Left lung (tissue), 4 donors: ENCODE measurements at regions not wholly inside any gene's neighbourhood (a gene's known extent, or its start where the extent isn't known, plus 50 kb on each side); places are given as distances from the start of the nearest gene placed in this dataset.

Experiments
- ATAC-seq: fragments of 200-7000 bp; cut with Tn5 transposase; one replicate; pipeline ENCODE4 v1.9.1; 2020; ENCODE audit warnings: moderate library complexity
- DNase-seq, 4 donors: peaks; one replicate each; pipeline ENCODE4 v3.0.0-alpha.2; 2013 to 2020
- H3K27ac ChIP-seq, 2 donors: fragments of 200-600 bp; sonication (generic) in 1 of 2; one replicate each; pipeline versions ENCODE4 v1.5.0 to v1.8.0; 2020 to 2021
- H3K27me3 ChIP-seq, 2 donors: fragments of 200-600 bp; sonication (generic) in 1 of 2; one replicate each; pipeline versions ENCODE4 v1.5.0 to v1.8.0; 2020 to 2021
- H3K36me3 ChIP-seq, 2 donors: fragments of 200-600 bp; sonication (generic) in 1 of 2; one replicate each; pipeline versions ENCODE4 v1.5.0 to v1.8.0; 2020 to 2021
- H3K4me1 ChIP-seq, 2 donors: fragments of 200-600 bp; one replicate each; pipeline ENCODE4 v1.8.0; 2021
- H3K4me3 ChIP-seq, 2 donors: fragments of 200-600 bp; sonication (generic) in 1 of 2; one replicate each; pipeline versions ENCODE4 v1.5.0 to v1.8.0; 2020 to 2021; ENCODE audit warnings: mild to moderate bottlenecking in 1 of 2
- H3K9me3 ChIP-seq, 2 donors: fragments of 200-600 bp; sonication (generic) in 1 of 2; one replicate each; pipeline versions ENCODE4 v1.5.0 to v1.8.0; 2020 to 2021
- CTCF ChIP-seq, 2 donors: fragments of 200-600 bp; sonication (generic) in 1 of 2; IDR thresholded peaks; one replicate each; pipeline versions ENCODE4 v1.5.0 to v1.8.0; 2021; ENCODE audit warnings: antibody characterized with exemption in 2 of 2
- intact Hi-C, 2 donors: fragments of 100-400 bp; cut with DNase I; formaldehyde crosslinking; loops; one replicate each; pipeline versions ENCODE4 v1.11.2 to v1.14.2; 2022
- donor health status: DM: no; HTN: yes; CAD: no.
- donor health status: DM: no; HTN: no; CAD: no.

GRCh38 chr13:44770951-44771350 is 194.8 kb upstream of the TSC22D1 start:
- peaks cover 0 to 2% of the 10 kb centered on the region in 2 donors for H3K9me3 ChIP-seq
- H3K27me3 ChIP-seq = no peaks in the 10 kb centered on the region
- DNase-seq (no peak), ATAC-seq (no peak)
- TF ChIP-seq CTCF (IDR thresholded peaks at IDR 0.05) = no peak
- no peak overlapping the region for H3K27ac ChIP-seq
- intact Hi-C loops = no loop called here
- peaks cover 0 to 7% of the 10 kb centered on the region in 2 donors for H3K4me1 ChIP-seq
- no peak overlapping the region for H3K4me3 ChIP-seq
- no peaks in the 10 kb centered on the region for H3K36me3 ChIP-seq

GRCh38 chr13:44769686-44770085 is 193.6 kb upstream of the TSC22D1 start:
- intact Hi-C loops = no loop called here
- Histone ChIP-seq H3K27me3 (no peaks in the 10 kb centered on the region), H3K36me3 (no peaks in the 10 kb centered on the region), H3K27ac (peak overlapping the region in 1 of 2 donors; percentile 21), H3K4me1 (peaks cover 0 to 7% of the 10 kb centered on the region in 2 donors), H3K9me3 (no peaks in the 10 kb centered on the region), H3K4me3 (no peak overlapping the region)
- ATAC-seq (peak; percentile 14), DNase-seq (no peak)
- no peak for TF ChIP-seq CTCF (IDR thresholded peaks at IDR 0.05)

- H3K9me3 ChIP-seq = no peaks in the 10 kb centered on the region
- peak overlapping the region in 1 of 2 donors; percentile 21 for H3K27ac ChIP-seq
- intact Hi-C loops = no loop called here
- H3K4me1 ChIP-seq = peaks cover 0 to 7% of the 10 kb centered on the region in 2 donors
- TF ChIP-seq CTCF (IDR thresholded peaks at IDR 0.05) = no peak
- ATAC-seq (peak; percentile 45), DNase-seq (no peak)
- no peaks in the 10 kb centered on the region for H3K36me3 ChIP-seq
- H3K27me3 ChIP-seq = no peaks in the 10 kb centered on the region
- no peak overlapping the region for H3K4me3 ChIP-seq
Observed at GRCh38 chr13:44768775-44769581, 192.8 kb upstream of the TSC22D1 start.

GRCh38 chr13:44768239-44768638 is 192.1 kb upstream of the TSC22D1 start:
- Histone ChIP-seq H3K27me3 (no peaks in the 10 kb centered on the region), H3K36me3 (no peaks in the 10 kb centered on the region), H3K4me1 (peaks cover 0 to 7% of the 10 kb centered on the region in 2 donors), H3K4me3 (no peak overlapping the region), H3K9me3 (no peaks in the 10 kb centered on the region), H3K27ac (no peak overlapping the region)
- ATAC-seq = no peak
- intact Hi-C loops = no loop called here
- DNase-seq = no peak
- no peak for TF ChIP-seq CTCF (IDR thresholded peaks at IDR 0.05)

GRCh38 chr13:44765001-44765471 is 188.9 kb upstream of the TSC22D1 start:
- no peak for DNase-seq
- intact Hi-C loops = no loop called here
- Histone ChIP-seq H3K4me1 (peaks cover 0 to 7% of the 10 kb centered on the region in 2 donors), H3K4me3 (no peak overlapping the region), H3K27ac (no peak overlapping the region), H3K9me3 (no peaks in the 10 kb centered on the region), H3K27me3 (no peaks in the 10 kb centered on the region), H3K36me3 (no peaks in the 10 kb centered on the region)
- no peak for TF ChIP-seq CTCF (IDR thresholded peaks at IDR 0.05)
- no peak for ATAC-seq
